Progenitor cell of endocrine pancreas (in vitro differentiated cells): ENCODE measurements at regions not wholly inside any gene's neighbourhood (a gene's known extent, or its start where the extent isn't known, plus 50 kb on each side); places are given as distances from the start of the nearest gene placed in this dataset.

Source experiments
- DNase-seq: peaks from one replicate; pipeline ENCODE4 v3.0.0; 2021; ENCODE audit warnings: low spot score; ENCODE audit not compliant: unreplicated experiment
- H3K27ac Mint-ChIP-seq: 2 replicates; pipeline ENCODE4 v1.8.0; 2021; ENCODE audit warnings: mild to moderate bottlenecking, moderate library complexity, mixed read lengths
- H3K27me3 Mint-ChIP-seq: 2 replicates; pipeline ENCODE4 v1.8.0; 2021; ENCODE audit warnings: mixed read lengths
- H3K36me3 Mint-ChIP-seq: 2 replicates; pipeline ENCODE4 v1.8.0; 2022; ENCODE audit warnings: mixed read lengths; ENCODE audit not compliant: insufficient read depth
- H3K4me1 Mint-ChIP-seq: 2 replicates; pipeline ENCODE4 v1.8.0; 2021; ENCODE audit warnings: low read depth, mixed read lengths
- H3K4me3 Mint-ChIP-seq: 2 replicates; pipeline ENCODE4 v1.8.0; 2021; ENCODE audit warnings: low read depth, mild to moderate bottlenecking, moderate library complexity, mixed read lengths
- H3K9me3 Mint-ChIP-seq: 2 replicates; pipeline ENCODE4 v1.8.0; 2021; ENCODE audit warnings: low read depth, mixed read lengths
- CTCF ChIP-seq: fragments of 200-600 bp; sonication (generic); IDR thresholded peaks from one replicate; pipeline ENCODE4 v1.5.0; 2021; ENCODE audit warnings: antibody characterized with exemption, mild to moderate bottlenecking; ENCODE audit not compliant: unreplicated experiment

- DNase-seq: no peak
- TF ChIP-seq CTCF: no peak
- Mint-ChIP-seq H3K4me1 (peaks cover 3% of the 10 kb centered on the region), H3K27ac (no peak overlapping the region), H3K27me3 (peaks cover 22% of the 10 kb centered on the region), H3K9me3 (peaks cover 12% of the 10 kb centered on the region), H3K36me3 (no peaks in the 10 kb centered on the region), H3K4me3 (no peak overlapping the region)
Observed at GRCh38 chr11:71383461-71383860, 64.7 kb downstream of the DHCR7 start.

GRCh38 chr11:71381781-71382505 lies 66.2 kb downstream of the DHCR7 start:
- Mint-ChIP-seq H3K9me3 (no peaks in the 10 kb centered on the region), H3K27ac (peak overlapping the region; percentile 38), H3K4me1 (peaks cover 3% of the 10 kb centered on the region), H3K27me3 (peaks cover 22% of the 10 kb centered on the region), H3K4me3 (no peak overlapping the region), H3K36me3 (no peaks in the 10 kb centered on the region)
- no peak for TF ChIP-seq CTCF
- DNase-seq: no peak

GRCh38 chr11:71379701-71380100 lies 68.5 kb downstream of the DHCR7 start:
- H3K9me3 Mint-ChIP-seq: no peaks in the 10 kb centered on the region
- peaks cover 36% of the 10 kb centered on the region for H3K27me3 Mint-ChIP-seq

GRCh38 chr11:71373791-71374454 lies 74.3 kb downstream of the DHCR7 start:
- Mint-ChIP-seq H3K9me3 (no peaks in the 10 kb centered on the region), H3K4me1 (no peaks in the 10 kb centered on the region)

More at GRCh38 chr11:71379701-71380100, 68.5 kb downstream of the DHCR7 start:
- Mint-ChIP-seq H3K4me3 (no peak overlapping the region), H3K27ac (no peak overlapping the region), H3K4me1 (peaks cover 3% of the 10 kb centered on the region), H3K36me3 (no peaks in the 10 kb centered on the region)
- DNase-seq: no peak
- TF ChIP-seq CTCF: no peak

More at GRCh38 chr11:71373791-71374454, 74.3 kb downstream of the DHCR7 start:
- no peak for TF ChIP-seq CTCF
- DNase-seq: no peak
- H3K27ac Mint-ChIP-seq: no peak overlapping the region
- peaks cover 35% of the 10 kb centered on the region for H3K27me3 Mint-ChIP-seq
- H3K4me3 Mint-ChIP-seq: no peak overlapping the region
- H3K36me3 Mint-ChIP-seq: no peaks in the 10 kb centered on the region
